Thymus (tissue), 11 donors: ENCODE measurements at regions not wholly inside any gene's neighbourhood (a gene's known extent, or its start where the extent isn't known, plus 50 kb on each side); places are given as distances from the start of the nearest gene placed in this dataset.

Source experiments
- DNase-seq, 9 donors: peaks; one replicate each; pipeline ENCODE4 v3.0.0-alpha.2; 2013; ENCODE audit warnings: low spot score in 9 of 9, low read depth in 6 of 9, missing footprints in 1 of 9
- H3K27ac ChIP-seq, 2 donors: one replicate each; pipeline ENCODE4 v1.5.1; 2013; ENCODE audit warnings: control low read depth in 1 of 2, low read depth in 1 of 2, low read length in 1 of 2, mild to moderate bottlenecking in 1 of 2, moderate library complexity in 1 of 2
- H3K27me3 ChIP-seq, 2 donors: one replicate each; pipeline ENCODE4 v1.5.1; 2013; ENCODE audit warnings: low read length in 1 of 2; ENCODE audit not compliant: control insufficient read depth in 2 of 2, insufficient read depth in 1 of 2
- H3K36me3 ChIP-seq, 2 donors: one replicate each; pipeline ENCODE4 v1.5.1; 2013; ENCODE audit warnings: low read length in 1 of 2, mild to moderate bottlenecking in 1 of 2, moderate library complexity in 1 of 2; ENCODE audit not compliant: control insufficient read depth in 2 of 2, insufficient read depth in 2 of 2
- H3K4me1 ChIP-seq, 2 donors: one replicate each; pipeline ENCODE4 v1.5.1; 2013; ENCODE audit warnings: low read length in 2 of 2; ENCODE audit not compliant: control insufficient read depth in 2 of 2, insufficient read depth in 2 of 2
- H3K4me3 ChIP-seq, 2 donors: one replicate each; pipeline ENCODE4 v1.5.1; 2013; ENCODE audit warnings: low read length in 2 of 2, control low read depth in 1 of 2, mild to moderate bottlenecking in 1 of 2
- H3K9me3 ChIP-seq, 2 donors: one replicate each; pipeline ENCODE4 v1.5.1; 2013; ENCODE audit warnings: low read length in 1 of 2, mild to moderate bottlenecking in 1 of 2; ENCODE audit not compliant: control insufficient read depth in 2 of 2, insufficient read depth in 1 of 2
- WGBS: extraction: QIAGEN DNeasy Blood & Tissue Kit; methylation state at CpG from one replicate; pipeline ENCODE4 v1.1.7; 2013; 5-methylcytosine and 5-hydroxymethylcytosine counted together
- donor health status: healthy.

GRCh38 chr3:22937536-22937935 is 265.6 kb upstream of the UBE2E2 start:
- no peaks in the 10 kb centered on the region for H3K27me3 ChIP-seq
- H3K4me1 ChIP-seq, result no peaks in the 10 kb centered on the region
- no peaks in the 10 kb centered on the region for H3K9me3 ChIP-seq
- H3K27ac ChIP-seq, result no peak overlapping the region
- no peak for DNase-seq
- H3K36me3 ChIP-seq, result no peaks in the 10 kb centered on the region
- no peak overlapping the region for H3K4me3 ChIP-seq

GRCh38 chr3:22938739-22939138 is 264.4 kb upstream of the UBE2E2 start:
- Histone ChIP-seq H3K27ac (no peak overlapping the region), H3K36me3 (no peaks in the 10 kb centered on the region), H3K27me3 (no peaks in the 10 kb centered on the region), H3K4me1 (no peaks in the 10 kb centered on the region), H3K9me3 (no peaks in the 10 kb centered on the region), H3K4me3 (no peak overlapping the region)
- WGBS, result 84% methylated on average over 5 of the region's 5 CpGs
- DNase-seq, result no peak

DNA sequence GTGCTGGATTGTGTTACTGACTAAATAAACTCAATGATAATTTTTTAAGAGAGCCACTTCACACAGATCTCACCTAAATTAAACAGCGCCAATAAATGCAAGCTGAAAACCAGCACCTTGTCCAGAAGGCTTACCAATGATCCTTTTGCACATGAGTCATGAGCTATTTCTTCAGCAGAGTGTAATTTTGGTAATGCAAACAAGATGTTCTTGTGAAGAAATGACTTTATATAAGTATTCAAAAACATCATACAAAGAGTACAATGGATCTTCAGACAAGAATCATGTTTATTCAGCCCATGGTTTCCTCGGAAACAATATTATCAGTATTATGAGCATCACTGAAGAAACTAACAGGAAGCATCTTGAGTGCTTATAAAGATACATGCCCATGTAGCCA is 263.8 kb upstream of the UBE2E2 start:
- Histone ChIP-seq H3K36me3 (no peaks in the 10 kb centered on the region), H3K9me3 (no peaks in the 10 kb centered on the region), H3K27me3 (no peaks in the 10 kb centered on the region), H3K4me3 (no peak overlapping the region), H3K4me1 (no peaks in the 10 kb centered on the region), H3K27ac (no peak overlapping the region)
- no peak for DNase-seq
- WGBS, result 98% methylated on average over 2 of the region's 2 CpGs

DNA sequence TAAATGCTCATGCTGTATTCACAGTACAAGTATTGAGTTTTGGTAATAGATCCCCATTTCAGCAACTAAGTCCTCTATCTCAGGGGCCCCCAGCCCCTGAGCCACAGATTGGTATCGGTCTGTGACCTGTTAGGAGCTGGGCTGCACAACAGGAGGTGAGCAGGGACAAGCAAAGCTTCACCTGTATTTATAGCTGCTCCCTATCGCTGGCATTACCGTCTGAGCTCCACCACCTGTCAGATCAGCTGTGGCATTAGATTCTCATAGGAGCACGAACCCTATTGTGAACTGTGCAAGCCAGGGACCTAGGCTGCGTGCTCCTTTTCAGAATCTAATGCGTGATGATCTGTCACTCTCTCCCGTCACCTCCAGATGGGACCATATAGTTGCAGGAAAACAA is 262.8 kb upstream of the UBE2E2 start:
- Histone ChIP-seq H3K36me3 (no peaks in the 10 kb centered on the region), H3K4me1 (no peaks in the 10 kb centered on the region), H3K4me3 (no peak overlapping the region), H3K27me3 (no peaks in the 10 kb centered on the region), H3K9me3 (no peaks in the 10 kb centered on the region), H3K27ac (no peak overlapping the region)
- WGBS, result 96% methylated on average over 7 of the region's 7 CpGs
- DNase-seq, result no peak

DNA sequence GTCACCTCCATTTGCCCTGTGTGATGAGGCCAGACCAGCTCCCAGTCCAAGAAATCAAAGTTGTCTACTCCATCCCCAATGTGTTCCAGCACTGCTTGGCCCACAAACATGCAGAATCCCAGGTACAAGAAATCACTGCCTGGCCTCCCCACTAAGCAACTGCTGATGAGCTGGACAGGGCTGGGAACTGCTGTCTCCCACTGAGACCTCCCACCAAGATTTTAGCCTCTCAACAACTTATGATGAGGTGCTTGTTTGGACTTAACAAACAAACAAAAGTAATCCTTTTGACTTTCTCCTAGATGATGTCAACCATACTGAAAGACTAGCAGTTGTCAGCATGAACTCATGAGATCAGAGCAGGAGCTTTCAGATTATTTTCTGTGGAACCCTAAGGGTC is 260.1 kb upstream of the UBE2E2 start:
- H3K9me3 ChIP-seq, result no peaks in the 10 kb centered on the region
- no peak overlapping the region for H3K4me3 ChIP-seq
- H3K27me3 ChIP-seq, result no peaks in the 10 kb centered on the region
- no peaks in the 10 kb centered on the region for H3K4me1 ChIP-seq
- no peak for DNase-seq
- H3K27ac ChIP-seq, result no peak overlapping the region
- H3K36me3 ChIP-seq, result no peaks in the 10 kb centered on the region

GRCh38 chr3:22947851-22948250 is 255.3 kb upstream of the UBE2E2 start:
- no peak overlapping the region for H3K27ac ChIP-seq
- 95% methylated on average over 2 of the region's 2 CpGs for WGBS
- DNase-seq, result no peak
- no peaks in the 10 kb centered on the region for H3K4me1 ChIP-seq
- H3K27me3 ChIP-seq, result no peaks in the 10 kb centered on the region
- no peaks in the 10 kb centered on the region for H3K36me3 ChIP-seq
- H3K4me3 ChIP-seq, result no peak overlapping the region
- no peaks in the 10 kb centered on the region for H3K9me3 ChIP-seq

DNA sequence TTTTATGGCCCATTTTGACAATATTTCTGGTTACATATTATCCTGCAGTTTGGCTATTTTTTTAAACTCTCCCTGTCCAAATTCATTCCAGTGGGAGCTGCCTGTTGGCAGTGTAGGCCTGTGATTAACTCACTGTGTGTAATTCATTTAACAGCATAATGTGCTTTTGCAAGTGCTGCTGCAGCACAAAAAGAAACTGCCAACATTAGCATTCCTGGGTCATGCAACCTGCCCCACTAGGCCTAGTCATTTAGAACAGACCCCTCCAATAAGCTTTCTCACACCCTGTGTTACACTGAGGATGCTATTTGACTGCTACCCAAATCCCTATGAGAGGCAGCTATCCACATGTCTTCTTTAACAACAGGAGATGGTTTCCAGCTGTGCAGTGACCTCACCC is 251.2 kb upstream of the UBE2E2 start:
- no peak overlapping the region for H3K27ac ChIP-seq
- H3K36me3 ChIP-seq, result no peaks in the 10 kb centered on the region
- no peaks in the 10 kb centered on the region for H3K4me1 ChIP-seq
- no peaks in the 10 kb centered on the region for H3K9me3 ChIP-seq
- DNase-seq, result no peak
- H3K4me3 ChIP-seq, result no peak overlapping the region
- no peaks in the 10 kb centered on the region for H3K27me3 ChIP-seq

DNA sequence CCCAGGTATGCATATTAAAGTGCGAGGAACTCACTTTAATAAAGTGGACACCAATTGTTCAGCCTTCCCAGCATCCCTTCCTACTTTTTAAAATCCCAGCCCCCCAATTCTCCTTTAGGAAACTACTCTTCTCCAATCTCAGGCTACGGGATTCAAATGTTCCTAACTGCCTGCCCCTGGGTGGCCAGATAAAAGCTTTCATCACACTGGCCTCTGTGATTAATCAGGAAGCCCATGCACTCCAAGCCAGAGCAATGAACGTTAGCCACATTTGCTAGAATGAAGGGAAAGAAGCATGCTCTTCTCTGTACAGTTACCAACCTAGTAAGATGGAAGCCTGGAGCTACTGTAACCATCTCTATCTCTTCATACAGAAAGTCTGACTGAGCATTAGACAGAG is 250.3 kb upstream of the UBE2E2 start:
- no peak overlapping the region for H3K27ac ChIP-seq
- H3K4me1 ChIP-seq, result no peaks in the 10 kb centered on the region
- no peak overlapping the region for H3K4me3 ChIP-seq
- H3K36me3 ChIP-seq, result no peaks in the 10 kb centered on the region
- H3K27me3 ChIP-seq, result no peaks in the 10 kb centered on the region
- no peaks in the 10 kb centered on the region for H3K9me3 ChIP-seq
- 99% methylated on average over 3 of the region's 3 CpGs for WGBS
- DNase-seq, result no peak

- H3K9me3 ChIP-seq, result no peaks in the 10 kb centered on the region
- no peak overlapping the region for H3K4me3 ChIP-seq
- H3K36me3 ChIP-seq, result no peaks in the 10 kb centered on the region
- no peak for DNase-seq
- H3K27ac ChIP-seq, result no peak overlapping the region
- 73% methylated on average over 3 of the region's 3 CpGs for WGBS
- H3K4me1 ChIP-seq, result no peaks in the 10 kb centered on the region
- no peaks in the 10 kb centered on the region for H3K27me3 ChIP-seq
Measured at GRCh38 chr3:22959593-22959992, 243.5 kb upstream of the UBE2E2 start.
